C4-2B (cell line): ENCODE measurements at regions not wholly inside any gene's neighbourhood (a gene's known extent, or its start where the extent isn't known, plus 50 kb on each side); places are given as distances from the start of the nearest gene placed in this dataset.

ENCODE experiments used
- H3K27ac ChIP-seq: fragments of 450-650 bp; 2 replicates; pipeline ENCODE4 v1.5.1; 2017
- CTCF ChIP-seq: fragments of 450-650 bp; conservative IDR thresholded peaks from 2 replicates; pipeline ENCODE4 v1.5.1; 2017; ENCODE audit warnings: mild to moderate bottlenecking
- ZFX ChIP-seq: fragments of 450-650 bp; IDR thresholded peaks from 2 replicates; pipeline ENCODE4 v1.6.1; 2017

- no peak for TF ChIP-seq CTCF
- TF ChIP-seq ZFX: no peak
- H3K27ac ChIP-seq: no peak overlapping the region
Observed at GRCh38 chr11:28726432-28726831, 618.2 kb downstream of the METTL15 start.

GRCh38 chr11:28715726-28716125 is 607.5 kb downstream of the METTL15 start:
- no peak overlapping the region for H3K27ac ChIP-seq
- TF ChIP-seq CTCF (no peak), ZFX (no peak)

GRCh38 chr11:28713850-28714249 is 605.7 kb downstream of the METTL15 start:
- no peak overlapping the region for H3K27ac ChIP-seq
- TF ChIP-seq CTCF (no peak), ZFX (no peak)

GRCh38 chr11:28708075-28708474 is 599.9 kb downstream of the METTL15 start:
- TF ChIP-seq CTCF (no peak), ZFX (no peak)
- no peak overlapping the region for H3K27ac ChIP-seq

- no peak overlapping the region for H3K27ac ChIP-seq
- TF ChIP-seq ZFX: no peak
- TF ChIP-seq CTCF: no peak
Observed at GRCh38 chr11:28704801-28705200, 596.6 kb downstream of the METTL15 start.

- TF ChIP-seq CTCF (no peak), ZFX (no peak)
- no peak overlapping the region for H3K27ac ChIP-seq
Observed at GRCh38 chr11:28703371-28703770, 595.2 kb downstream of the METTL15 start.

- TF ChIP-seq CTCF (no peak), ZFX (no peak)
- H3K27ac ChIP-seq: no peak overlapping the region
Observed at GRCh38 chr11:28702871-28703270, 594.7 kb downstream of the METTL15 start.
